ENCODE measurements at regions not wholly inside any gene's neighbourhood (a gene's known extent, or its start where the extent isn't known, plus 50 kb on each side); places are given as distances from the start of the nearest gene placed in this dataset.

DNA sequence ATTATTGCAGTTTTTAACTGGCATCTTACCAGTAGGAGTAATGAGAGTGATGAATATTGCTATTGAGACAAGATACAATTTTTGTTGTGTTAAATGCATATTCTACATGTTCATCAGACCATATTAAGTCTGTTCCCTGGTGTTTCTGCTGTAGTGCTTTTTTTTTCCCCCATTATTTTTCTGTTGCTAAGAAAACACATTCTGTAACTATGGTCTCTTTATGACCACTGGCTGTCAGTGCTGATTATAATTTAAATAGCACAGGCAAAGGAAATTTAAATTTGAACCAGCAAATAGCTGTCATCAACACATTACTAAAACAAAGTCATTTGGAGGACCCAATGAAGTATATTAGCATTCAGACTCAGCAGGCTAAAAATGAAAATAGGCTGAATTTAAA lies 98.3 kb upstream of the ANKRD50 start:
- no peak for DNase-seq (ENCODE audit: insufficient read length, low spot score, missing footprints)
- Histone ChIP-seq H3K79me2 (ENCODE audit: insufficient read depth, low read length) (no peaks in the 10 kb centered on the region), H3K27ac (ENCODE audit: low read depth, low read length) (no peak overlapping the region), H3K4me3 (ENCODE audit: insufficient read depth, low read length) (no peak overlapping the region), H3K27me3 (ENCODE audit: insufficient read depth, low read length) (no peaks in the 10 kb centered on the region), H3K9me3 (ENCODE audit: low read depth, low read length) (no peaks in the 10 kb centered on the region), H2AFZ (ENCODE audit: low read length) (no peak overlapping the region), H3K36me3 (ENCODE audit: insufficient read depth, low read length) (no peaks in the 10 kb centered on the region), H3K4me1 (ENCODE audit: insufficient read depth, low read length) (no peaks in the 10 kb centered on the region), H3K4me2 (ENCODE audit: insufficient read depth, low read length) (no peak overlapping the region), H4K20me1 (ENCODE audit: insufficient read depth, low read length) (no peaks in the 10 kb centered on the region)
- TF ChIP-seq CTCF (IDR thresholded peaks at IDR 0.05; ENCODE audit: extremely low read depth, low read depth, low read length), result no peak

DNA sequence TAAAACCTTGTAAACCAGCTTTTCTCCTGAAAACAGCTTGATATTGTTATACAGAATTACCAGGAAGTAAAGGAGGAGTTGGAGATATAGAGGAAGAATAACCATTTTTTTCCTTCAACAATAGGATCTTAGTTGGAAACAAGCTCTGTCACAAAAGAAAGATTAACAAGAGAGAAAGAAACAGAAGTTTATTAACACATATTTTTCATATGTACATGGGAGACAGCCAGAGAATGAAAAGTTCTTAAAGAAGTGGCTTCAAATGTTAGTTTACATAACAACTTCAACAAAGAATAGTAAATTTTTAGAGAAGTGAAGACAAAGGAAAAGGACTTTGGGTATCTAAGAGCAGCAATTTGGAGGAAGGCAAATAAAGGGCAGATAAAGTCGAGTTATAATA lies 94.9 kb upstream of the ANKRD50 start:
- Histone ChIP-seq H3K27me3 (ENCODE audit: insufficient read depth, low read length) (no peaks in the 10 kb centered on the region), H3K4me1 (ENCODE audit: insufficient read depth, low read length) (no peaks in the 10 kb centered on the region), H4K20me1 (ENCODE audit: insufficient read depth, low read length) (no peaks in the 10 kb centered on the region), H3K79me2 (ENCODE audit: insufficient read depth, low read length) (no peaks in the 10 kb centered on the region), H3K4me2 (ENCODE audit: insufficient read depth, low read length) (no peak overlapping the region), H3K9me3 (ENCODE audit: low read depth, low read length) (no peaks in the 10 kb centered on the region), H3K36me3 (ENCODE audit: insufficient read depth, low read length) (no peaks in the 10 kb centered on the region), H3K27ac (ENCODE audit: low read depth, low read length) (no peak overlapping the region), H3K4me3 (ENCODE audit: insufficient read depth, low read length) (no peak overlapping the region), H2AFZ (ENCODE audit: low read length) (no peak overlapping the region)
- no peak for TF ChIP-seq CTCF (IDR thresholded peaks at IDR 0.05; ENCODE audit: extremely low read depth, low read depth, low read length)
- no peak for DNase-seq (ENCODE audit: insufficient read length, low spot score, missing footprints)

DNA sequence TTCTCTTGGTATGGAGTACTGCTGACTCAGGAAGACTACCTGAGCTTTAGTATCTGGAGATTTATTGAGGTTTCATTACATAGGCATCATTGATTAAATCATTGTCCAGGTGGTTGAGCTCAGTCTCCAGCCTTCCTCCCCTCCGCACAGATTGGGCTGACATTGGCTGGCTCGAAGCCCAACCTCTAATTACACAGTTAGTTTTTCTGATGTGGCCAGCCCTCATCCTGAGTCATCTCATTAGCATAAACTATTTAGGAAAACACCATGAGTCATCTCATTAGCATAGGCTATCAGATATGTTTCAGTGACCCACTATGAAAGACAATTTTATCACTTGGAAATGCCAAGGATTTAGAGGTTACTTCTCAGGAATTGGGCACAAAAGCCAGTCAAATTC lies 93.9 kb upstream of the ANKRD50 start:
- Histone ChIP-seq H3K27me3 (ENCODE audit: insufficient read depth, low read length) (no peaks in the 10 kb centered on the region), H3K4me2 (ENCODE audit: insufficient read depth, low read length) (no peak overlapping the region), H2AFZ (ENCODE audit: low read length) (no peak overlapping the region), H3K27ac (ENCODE audit: low read depth, low read length) (no peak overlapping the region), H3K36me3 (ENCODE audit: insufficient read depth, low read length) (no peaks in the 10 kb centered on the region), H3K4me3 (ENCODE audit: insufficient read depth, low read length) (no peak overlapping the region), H3K4me1 (ENCODE audit: insufficient read depth, low read length) (no peaks in the 10 kb centered on the region), H3K9me3 (ENCODE audit: low read depth, low read length) (no peaks in the 10 kb centered on the region), H4K20me1 (ENCODE audit: insufficient read depth, low read length) (no peaks in the 10 kb centered on the region), H3K79me2 (ENCODE audit: insufficient read depth, low read length) (no peaks in the 10 kb centered on the region)
- DNase-seq (ENCODE audit: insufficient read length, low spot score, missing footprints), result no peak
- TF ChIP-seq CTCF (IDR thresholded peaks at IDR 0.05; ENCODE audit: extremely low read depth, low read depth, low read length), result no peak

DNA sequence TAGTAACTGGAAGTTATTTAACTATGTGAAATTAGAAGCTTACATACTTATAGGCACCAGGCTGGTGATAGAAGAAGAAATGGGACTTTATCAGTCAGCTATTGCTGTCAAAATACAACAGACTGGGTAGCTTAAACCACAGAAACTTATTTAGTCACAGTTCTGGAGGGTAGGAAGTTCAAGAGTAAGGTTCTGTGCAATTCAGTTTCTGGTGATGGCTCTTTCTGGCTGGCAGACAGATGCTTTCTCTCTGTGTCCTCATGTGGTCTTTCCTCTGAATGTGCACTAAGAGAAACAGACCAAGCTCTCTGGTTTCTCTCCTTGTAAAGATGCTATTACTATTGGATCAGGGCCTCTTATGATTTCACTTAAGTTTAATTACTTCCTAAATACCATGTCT lies 92.1 kb upstream of the ANKRD50 start:
- no peak for DNase-seq (ENCODE audit: insufficient read length, low spot score, missing footprints)
- no peaks in the 10 kb centered on the region for H4K20me1 ChIP-seq (ENCODE audit: insufficient read depth, low read length)
- H3K79me2 ChIP-seq (ENCODE audit: insufficient read depth, low read length), result no peaks in the 10 kb centered on the region
- TF ChIP-seq CTCF (IDR thresholded peaks at IDR 0.05; ENCODE audit: extremely low read depth, low read depth, low read length), result no peak
- H3K27ac ChIP-seq (ENCODE audit: low read depth, low read length), result no peak overlapping the region
- no peaks in the 10 kb centered on the region for H3K9me3 ChIP-seq (ENCODE audit: low read depth, low read length)
- H3K4me2 ChIP-seq (ENCODE audit: insufficient read depth, low read length), result no peak overlapping the region
- no peaks in the 10 kb centered on the region for H3K27me3 ChIP-seq (ENCODE audit: insufficient read depth, low read length)
- H3K4me3 ChIP-seq (ENCODE audit: insufficient read depth, low read length), result no peak overlapping the region
- H2AFZ ChIP-seq (ENCODE audit: low read length), result no peak overlapping the region
- H3K4me1 ChIP-seq (ENCODE audit: insufficient read depth, low read length), result no peaks in the 10 kb centered on the region
- no peaks in the 10 kb centered on the region for H3K36me3 ChIP-seq (ENCODE audit: insufficient read depth, low read length)
